ENCODE measurements at regions not wholly inside any gene's neighbourhood (a gene's known extent, or its start where the extent isn't known, plus 50 kb on each side); places are given as distances from the start of the nearest gene placed in this dataset.

DNA sequence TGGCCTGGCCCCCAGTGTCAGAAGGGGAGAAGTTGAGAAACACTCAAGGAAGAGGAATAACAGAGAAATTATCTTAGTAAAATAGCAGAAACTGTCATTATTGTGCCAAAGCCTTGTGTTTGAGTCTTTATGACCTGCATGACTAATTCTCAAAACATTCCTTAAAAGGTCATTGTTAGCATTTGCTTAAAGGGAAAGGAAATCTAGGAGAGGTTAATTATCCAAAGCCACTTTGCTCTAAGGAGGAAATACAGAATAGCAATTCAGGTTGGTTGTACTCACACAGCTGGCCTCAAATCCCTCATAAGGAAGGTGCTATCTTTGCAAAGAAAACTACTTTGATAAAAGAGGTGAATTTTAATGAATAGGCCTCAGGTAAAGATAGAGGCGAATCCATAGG, 516.7 kb downstream of the CBLN4 start:
- H3K9ac ChIP-seq (ENCODE audit: low read depth, low read length, poor library complexity, severe bottlenecking) = no peak overlapping the region
- no peak for TF ChIP-seq EZH2phosphoT487 (IDR thresholded peaks at IDR 0.05; ENCODE audit: borderline replicate concordance)
- TF ChIP-seq, protein P1, sequence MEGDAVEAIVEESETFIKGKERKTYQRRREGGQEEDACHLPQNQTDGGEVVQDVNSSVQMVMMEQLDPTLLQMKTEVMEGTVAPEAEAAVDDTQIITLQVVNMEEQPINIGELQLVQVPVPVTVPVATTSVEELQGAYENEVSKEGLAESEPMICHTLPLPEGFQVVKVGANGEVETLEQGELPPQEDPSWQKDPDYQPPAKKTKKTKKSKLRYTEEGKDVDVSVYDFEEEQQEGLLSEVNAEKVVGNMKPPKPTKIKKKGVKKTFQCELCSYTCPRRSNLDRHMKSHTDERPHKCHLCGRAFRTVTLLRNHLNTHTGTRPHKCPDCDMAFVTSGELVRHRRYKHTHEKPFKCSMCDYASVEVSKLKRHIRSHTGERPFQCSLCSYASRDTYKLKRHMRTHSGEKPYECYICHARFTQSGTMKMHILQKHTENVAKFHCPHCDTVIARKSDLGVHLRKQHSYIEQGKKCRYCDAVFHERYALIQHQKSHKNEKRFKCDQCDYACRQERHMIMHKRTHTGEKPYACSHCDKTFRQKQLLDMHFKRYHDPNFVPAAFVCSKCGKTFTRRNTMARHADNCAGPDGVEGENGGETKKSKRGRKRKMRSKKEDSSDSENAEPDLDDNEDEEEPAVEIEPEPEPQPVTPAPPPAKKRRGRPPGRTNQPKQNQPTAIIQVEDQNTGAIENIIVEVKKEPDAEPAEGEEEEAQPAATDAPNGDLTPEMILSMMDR (conservative IDR thresholded peaks at IDR 0.05; ENCODE audit: low read length) = no peak
- H3K9me2 ChIP-seq (replicated peaks; ENCODE audit: low read depth, low read length) = no peaks in the 10 kb centered on the region
- no peaks in the 10 kb centered on the region for H3K4me1 ChIP-seq (ENCODE audit: insufficient read depth, low read length, poor library complexity, severe bottlenecking)
- no peaks in the 10 kb centered on the region for H3K9me3 ChIP-seq (ENCODE audit: insufficient read depth, low read depth, low read length)
- no peak overlapping the region for H2AFZ ChIP-seq (ENCODE audit: low read length)
- no peaks in the 10 kb centered on the region for H3F3A ChIP-seq (ENCODE audit: low read depth)
- H3K4me2 ChIP-seq (ENCODE audit: low read depth, low read length, poor library complexity, severe bottlenecking) = no peak overlapping the region
- H3K4me3 ChIP-seq (ENCODE audit: low read length, poor library complexity, severe bottlenecking) = no peak overlapping the region
- H3K36me3 ChIP-seq (ENCODE audit: insufficient read depth, low read length) = no peaks in the 10 kb centered on the region
- no peaks in the 10 kb centered on the region for H4K20me1 ChIP-seq (ENCODE audit: insufficient read depth, low read length, poor library complexity, severe bottlenecking)
- H3K79me2 ChIP-seq (ENCODE audit: insufficient read depth, low read length) = no peaks in the 10 kb centered on the region
- no peaks in the 10 kb centered on the region for H3K27me3 ChIP-seq (ENCODE audit: insufficient read depth, low read length, poor library complexity, severe bottlenecking)

DNA sequence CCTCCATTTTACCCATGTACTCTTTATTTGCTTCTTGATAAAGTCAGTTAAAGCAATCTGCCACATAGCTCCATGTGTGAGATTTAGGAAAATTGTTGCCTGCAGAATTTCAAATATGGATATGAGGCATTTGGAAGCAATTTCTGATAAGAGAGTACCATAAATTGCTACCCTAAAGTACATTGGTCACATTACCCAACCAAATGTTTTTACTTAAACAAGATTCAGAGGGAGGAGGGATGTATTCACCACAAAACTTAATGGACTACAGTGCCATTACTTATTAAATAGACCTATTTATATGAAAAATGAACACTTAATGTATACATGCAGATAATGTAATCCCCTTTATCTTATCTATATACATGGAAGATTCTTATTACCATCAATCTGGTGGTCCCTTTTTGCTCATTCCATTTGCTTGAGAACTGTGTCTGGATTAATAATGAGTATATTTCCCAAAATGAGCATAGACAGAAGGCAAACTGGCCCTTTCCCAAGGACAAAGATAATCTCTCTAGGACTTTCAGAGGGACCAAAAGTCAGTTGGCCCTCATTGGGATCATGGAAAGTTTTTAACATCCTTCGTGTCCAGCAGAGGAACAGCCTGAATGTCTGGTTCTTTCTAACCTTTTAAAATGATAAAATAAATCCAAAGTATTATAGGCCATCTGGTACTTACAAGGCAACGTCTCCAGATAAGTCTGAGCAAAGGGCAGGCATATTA, 526.4 kb downstream of the CBLN4 start:
- Histone ChIP-seq H3K9me3 (ENCODE audit: insufficient read depth, low read depth, low read length) (no peaks in the 10 kb centered on the region), H3K79me2 (ENCODE audit: insufficient read depth, low read length) (no peaks in the 10 kb centered on the region), H4K20me1 (ENCODE audit: insufficient read depth, low read length, poor library complexity, severe bottlenecking) (no peaks in the 10 kb centered on the region), H3K27me3 (ENCODE audit: insufficient read depth, low read length, poor library complexity, severe bottlenecking) (no peaks in the 10 kb centered on the region), H3K4me3 (ENCODE audit: low read length, poor library complexity, severe bottlenecking) (no peak overlapping the region), H3K4me2 (ENCODE audit: low read depth, low read length, poor library complexity, severe bottlenecking) (no peak overlapping the region), H3F3A (ENCODE audit: low read depth) (no peaks in the 10 kb centered on the region), H3K36me3 (ENCODE audit: insufficient read depth, low read length) (no peaks in the 10 kb centered on the region), H3K9ac (ENCODE audit: low read depth, low read length, poor library complexity, severe bottlenecking) (no peak overlapping the region), H2AFZ (ENCODE audit: low read length) (no peak overlapping the region), H3K9me2 (replicated peaks; ENCODE audit: low read depth, low read length) (no peaks in the 10 kb centered on the region), H3K4me1 (ENCODE audit: insufficient read depth, low read length, poor library complexity, severe bottlenecking) (no peaks in the 10 kb centered on the region)
- TF ChIP-seq, protein P1 (conservative IDR thresholded peaks at IDR 0.05; ENCODE audit: low read length) = no peak
- TF ChIP-seq EZH2phosphoT487 (IDR thresholded peaks at IDR 0.05; ENCODE audit: borderline replicate concordance) = no peak

DNA sequence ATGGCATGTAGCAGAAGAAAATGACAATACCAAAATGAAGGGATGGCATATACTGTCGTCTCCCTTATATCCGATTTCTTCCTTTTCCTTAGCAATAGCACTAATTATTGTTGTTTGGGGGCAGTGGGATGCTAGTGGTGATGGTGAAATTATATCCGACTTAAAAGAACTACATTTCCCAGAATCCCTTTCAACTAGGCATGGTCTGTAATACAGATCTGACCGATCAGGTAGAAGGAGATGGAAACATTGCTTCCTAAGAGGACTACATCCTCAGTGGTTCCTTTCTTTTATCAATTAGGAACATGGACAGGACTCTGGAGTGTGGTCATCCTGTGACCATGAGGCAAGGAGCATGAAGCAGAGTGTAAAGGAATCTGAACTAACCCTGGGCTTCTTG, 532.6 kb downstream of the CBLN4 start:
- H4K20me1 ChIP-seq (ENCODE audit: insufficient read depth, low read length, poor library complexity, severe bottlenecking) = no peaks in the 10 kb centered on the region
- no peaks in the 10 kb centered on the region for H3K9me2 ChIP-seq (replicated peaks; ENCODE audit: low read depth, low read length)
- TF ChIP-seq, protein P1 (conservative IDR thresholded peaks at IDR 0.05; ENCODE audit: low read length) = no peak
- no peak for TF ChIP-seq EZH2phosphoT487 (IDR thresholded peaks at IDR 0.05; ENCODE audit: borderline replicate concordance)
- H3K4me3 ChIP-seq (ENCODE audit: low read length, poor library complexity, severe bottlenecking) = no peak overlapping the region
- H2AFZ ChIP-seq (ENCODE audit: low read length) = no peak overlapping the region
- H3K79me2 ChIP-seq (ENCODE audit: insufficient read depth, low read length) = no peaks in the 10 kb centered on the region
- H3K4me2 ChIP-seq (ENCODE audit: low read depth, low read length, poor library complexity, severe bottlenecking) = no peak overlapping the region
- no peaks in the 10 kb centered on the region for H3F3A ChIP-seq (ENCODE audit: low read depth)
- no peaks in the 10 kb centered on the region for H3K4me1 ChIP-seq (ENCODE audit: insufficient read depth, low read length, poor library complexity, severe bottlenecking)
- H3K9ac ChIP-seq (ENCODE audit: low read depth, low read length, poor library complexity, severe bottlenecking) = no peak overlapping the region
- no peaks in the 10 kb centered on the region for H3K27me3 ChIP-seq (ENCODE audit: insufficient read depth, low read length, poor library complexity, severe bottlenecking)
- no peaks in the 10 kb centered on the region for H3K36me3 ChIP-seq (ENCODE audit: insufficient read depth, low read length)
- H3K9me3 ChIP-seq (ENCODE audit: insufficient read depth, low read depth, low read length) = no peaks in the 10 kb centered on the region
